ENCODE measurements at regions not wholly inside any gene's neighbourhood (a gene's known extent, or its start where the extent isn't known, plus 50 kb on each side); places are given as distances from the start of the nearest gene placed in this dataset.

GRCh38 chr5:167036585-167036984 lies 1254.9 kb upstream of the WWC1 start:
- no peak for DNase-seq
- no peaks in the 10 kb centered on the region for H3K27me3 ChIP-seq
- no peak for TF ChIP-seq CTCF (IDR thresholded peaks at IDR 0.05; ENCODE audit: low read depth, low read length)
- H3K4me3 ChIP-seq (ENCODE audit: low read depth, low read length), result no peak overlapping the region
- no peaks in the 10 kb centered on the region for H3K36me3 ChIP-seq
- no peaks in the 10 kb centered on the region; the same call in 1 of the 2 replicates for H3K9me3 ChIP-seq
- no peaks in the 10 kb centered on the region for H3K4me1 ChIP-seq

- no peaks in the 10 kb centered on the region for H3K36me3 ChIP-seq
- DNase-seq, result peak; percentile 50
- H3K9me3 ChIP-seq, result no peaks in the 10 kb centered on the region; the same call in 1 of the 2 replicates
- H3K4me1 ChIP-seq, result no peaks in the 10 kb centered on the region
- H3K27me3 ChIP-seq, result no peaks in the 10 kb centered on the region; the same call in 1 of the 2 replicates
- peak; percentile 69 for TF ChIP-seq CTCF (IDR thresholded peaks at IDR 0.05; ENCODE audit: low read depth, low read length)
- no peak overlapping the region for H3K4me3 ChIP-seq (ENCODE audit: low read depth, low read length)
Measured at GRCh38 chr5:167049043-167049663, 1242.3 kb upstream of the WWC1 start.

- no peaks in the 10 kb centered on the region for H3K36me3 ChIP-seq
- TF ChIP-seq CTCF (IDR thresholded peaks at IDR 0.05; ENCODE audit: low read depth, low read length), result no peak
- H3K4me3 ChIP-seq (ENCODE audit: low read depth, low read length), result no peak overlapping the region
- no peaks in the 10 kb centered on the region; the same call in 1 of the 2 replicates for H3K27me3 ChIP-seq
- no peaks in the 10 kb centered on the region; the same call in 1 of the 2 replicates for H3K9me3 ChIP-seq
- DNase-seq, result no peak
- no peaks in the 10 kb centered on the region for H3K4me1 ChIP-seq
Measured at GRCh38 chr5:167049771-167050567, 1241.5 kb upstream of the WWC1 start.

GRCh38 chr5:167050568-167051401 lies 1240.7 kb upstream of the WWC1 start:
- DNase-seq, result peak; percentile 8
- H3K36me3 ChIP-seq, result no peaks in the 10 kb centered on the region
- TF ChIP-seq CTCF (IDR thresholded peaks at IDR 0.05; ENCODE audit: low read depth, low read length), result no peak
- no peak overlapping the region for H3K4me3 ChIP-seq (ENCODE audit: low read depth, low read length)
- no peaks in the 10 kb centered on the region for H3K4me1 ChIP-seq
- H3K9me3 ChIP-seq, result no peaks in the 10 kb centered on the region; the same call in 1 of the 2 replicates
- H3K27me3 ChIP-seq, result no peaks in the 10 kb centered on the region; the same call in 1 of the 2 replicates

GRCh38 chr5:167051402-167051768 lies 1240.1 kb upstream of the WWC1 start:
- H3K9me3 ChIP-seq, result no peaks in the 10 kb centered on the region; the same call in 1 of the 2 replicates
- no peak for TF ChIP-seq CTCF (IDR thresholded peaks at IDR 0.05; ENCODE audit: low read depth, low read length)
- no peaks in the 10 kb centered on the region for H3K27me3 ChIP-seq
- H3K4me1 ChIP-seq, result no peaks in the 10 kb centered on the region
- no peak overlapping the region for H3K4me3 ChIP-seq (ENCODE audit: low read depth, low read length)
- no peaks in the 10 kb centered on the region for H3K36me3 ChIP-seq
- no peak for DNase-seq

All from BE2C (cell line).